ENCODE measurements at regions not wholly inside any gene's neighbourhood (a gene's known extent, or its start where the extent isn't known, plus 50 kb on each side); places are given as distances from the start of the nearest gene placed in this dataset.

GRCh38 chr21:31558962-31559367 lies 100.5 kb upstream of the SOD1 start:
- Histone ChIP-seq H3K9me3 (ENCODE audit: low read length) (no peaks in the 10 kb centered on the region), H2AFZ (ENCODE audit: low read depth, low read length) (no peak overlapping the region), H4K20me1 (ENCODE audit: insufficient read depth) (no peaks in the 10 kb centered on the region), H3K27ac (ENCODE audit: low read length) (peak overlapping the region; percentile 84), H3F3A (ENCODE audit: insufficient read depth, low read length, poor library complexity, severe bottlenecking) (no peaks in the 10 kb centered on the region), H3K4me2 (ENCODE audit: low read length) (no peak overlapping the region), H3K79me2 (replicated peaks; ENCODE audit: insufficient read depth, low read length) (peaks cover 4% of the 10 kb centered on the region), H3K9me2 (ENCODE audit: insufficient read depth, low read length) (no peaks in the 10 kb centered on the region), H3K9ac (ENCODE audit: low read length) (peak overlapping the region; percentile 87), H3K4me3 (ENCODE audit: low read length) (peak overlapping the region; percentile 99), H3K36me3 (ENCODE audit: insufficient read depth, low read length) (no peaks in the 10 kb centered on the region), H3K27me3 (ENCODE audit: insufficient read depth, low read depth, low read length) (no peaks in the 10 kb centered on the region)
- TF ChIP-seq RAD21 (conservative IDR thresholded peaks at IDR 0.05): peak; percentile 41
- TF ChIP-seq SMC3 (conservative IDR thresholded peaks at IDR 0.05; ENCODE audit: poor library complexity): peak; percentile 57
- TF ChIP-seq EP300 (conservative IDR thresholded peaks at IDR 0.05; ENCODE audit: poor library complexity, severe bottlenecking): peak; percentile 76
- TF ChIP-seq, protein P1, sequence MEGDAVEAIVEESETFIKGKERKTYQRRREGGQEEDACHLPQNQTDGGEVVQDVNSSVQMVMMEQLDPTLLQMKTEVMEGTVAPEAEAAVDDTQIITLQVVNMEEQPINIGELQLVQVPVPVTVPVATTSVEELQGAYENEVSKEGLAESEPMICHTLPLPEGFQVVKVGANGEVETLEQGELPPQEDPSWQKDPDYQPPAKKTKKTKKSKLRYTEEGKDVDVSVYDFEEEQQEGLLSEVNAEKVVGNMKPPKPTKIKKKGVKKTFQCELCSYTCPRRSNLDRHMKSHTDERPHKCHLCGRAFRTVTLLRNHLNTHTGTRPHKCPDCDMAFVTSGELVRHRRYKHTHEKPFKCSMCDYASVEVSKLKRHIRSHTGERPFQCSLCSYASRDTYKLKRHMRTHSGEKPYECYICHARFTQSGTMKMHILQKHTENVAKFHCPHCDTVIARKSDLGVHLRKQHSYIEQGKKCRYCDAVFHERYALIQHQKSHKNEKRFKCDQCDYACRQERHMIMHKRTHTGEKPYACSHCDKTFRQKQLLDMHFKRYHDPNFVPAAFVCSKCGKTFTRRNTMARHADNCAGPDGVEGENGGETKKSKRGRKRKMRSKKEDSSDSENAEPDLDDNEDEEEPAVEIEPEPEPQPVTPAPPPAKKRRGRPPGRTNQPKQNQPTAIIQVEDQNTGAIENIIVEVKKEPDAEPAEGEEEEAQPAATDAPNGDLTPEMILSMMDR (IDR thresholded peaks at IDR 0.05; ENCODE audit: poor library complexity, severe bottlenecking): peak; percentile 93
- peak; percentile 52 for TF ChIP-seq POLR2AphosphoS5 (IDR thresholded peaks at IDR 0.05)
- TF ChIP-seq, protein P2, sequence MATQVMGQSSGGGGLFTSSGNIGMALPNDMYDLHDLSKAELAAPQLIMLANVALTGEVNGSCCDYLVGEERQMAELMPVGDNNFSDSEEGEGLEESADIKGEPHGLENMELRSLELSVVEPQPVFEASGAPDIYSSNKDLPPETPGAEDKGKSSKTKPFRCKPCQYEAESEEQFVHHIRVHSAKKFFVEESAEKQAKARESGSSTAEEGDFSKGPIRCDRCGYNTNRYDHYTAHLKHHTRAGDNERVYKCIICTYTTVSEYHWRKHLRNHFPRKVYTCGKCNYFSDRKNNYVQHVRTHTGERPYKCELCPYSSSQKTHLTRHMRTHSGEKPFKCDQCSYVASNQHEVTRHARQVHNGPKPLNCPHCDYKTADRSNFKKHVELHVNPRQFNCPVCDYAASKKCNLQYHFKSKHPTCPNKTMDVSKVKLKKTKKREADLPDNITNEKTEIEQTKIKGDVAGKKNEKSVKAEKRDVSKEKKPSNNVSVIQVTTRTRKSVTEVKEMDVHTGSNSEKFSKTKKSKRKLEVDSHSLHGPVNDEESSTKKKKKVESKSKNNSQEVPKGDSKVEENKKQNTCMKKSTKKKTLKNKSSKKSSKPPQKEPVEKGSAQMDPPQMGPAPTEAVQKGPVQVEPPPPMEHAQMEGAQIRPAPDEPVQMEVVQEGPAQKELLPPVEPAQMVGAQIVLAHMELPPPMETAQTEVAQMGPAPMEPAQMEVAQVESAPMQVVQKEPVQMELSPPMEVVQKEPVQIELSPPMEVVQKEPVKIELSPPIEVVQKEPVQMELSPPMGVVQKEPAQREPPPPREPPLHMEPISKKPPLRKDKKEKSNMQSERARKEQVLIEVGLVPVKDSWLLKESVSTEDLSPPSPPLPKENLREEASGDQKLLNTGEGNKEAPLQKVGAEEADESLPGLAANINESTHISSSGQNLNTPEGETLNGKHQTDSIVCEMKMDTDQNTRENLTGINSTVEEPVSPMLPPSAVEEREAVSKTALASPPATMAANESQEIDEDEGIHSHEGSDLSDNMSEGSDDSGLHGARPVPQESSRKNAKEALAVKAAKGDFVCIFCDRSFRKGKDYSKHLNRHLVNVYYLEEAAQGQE (IDR thresholded peaks at IDR 0.05; ENCODE audit: borderline replicate concordance): no peak
- TF ChIP-seq TAF1 (IDR thresholded peaks at IDR 0.05; ENCODE audit: low read depth): no peak
- TF ChIP-seq MXI1 (conservative IDR thresholded peaks at IDR 0.05; ENCODE audit: poor library complexity, severe bottlenecking): peak; percentile 98
- TF ChIP-seq EZH2 (IDR thresholded peaks at IDR 0.05; ENCODE audit: borderline replicate concordance, insufficient read depth, low read length, poor library complexity, severe bottlenecking): no peak

DNA sequence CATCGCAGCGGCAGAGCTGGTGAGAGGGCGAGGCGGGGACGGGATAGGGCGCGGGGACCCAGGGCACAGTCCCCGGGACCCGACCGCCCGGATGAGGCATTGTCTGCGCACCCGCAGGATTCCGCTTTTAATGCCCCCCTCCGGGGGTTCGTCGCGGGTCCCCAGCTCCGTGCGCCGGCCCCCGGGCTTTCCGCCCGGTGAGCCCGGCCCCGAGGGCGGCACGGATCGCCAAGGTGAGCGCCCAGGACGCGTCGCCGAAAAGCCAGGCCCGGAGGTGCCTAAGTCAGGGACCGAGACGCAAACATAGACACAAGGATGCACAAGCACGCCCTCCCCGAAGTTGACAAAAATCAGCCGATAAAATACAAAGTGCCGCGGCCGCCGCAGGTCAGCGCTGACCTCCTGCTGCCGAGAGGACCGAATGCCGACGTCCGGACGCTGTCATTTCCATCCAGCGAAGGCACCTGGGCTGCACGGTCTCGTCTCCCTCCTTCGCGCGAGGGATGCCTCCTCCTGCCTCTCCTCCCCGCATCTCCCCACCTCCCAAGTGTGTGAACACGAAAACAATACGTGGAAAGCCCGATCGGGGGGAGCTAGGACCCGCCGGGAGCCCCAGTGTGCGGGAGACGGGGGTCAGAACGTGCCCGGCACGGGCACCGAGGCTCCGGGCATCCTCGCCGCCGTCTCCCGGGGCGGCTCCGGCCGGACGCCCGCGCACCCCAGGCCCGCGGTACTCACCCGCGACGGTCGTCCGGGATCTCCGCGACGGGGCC lies 101.1 kb upstream of the SOD1 start:
- Histone ChIP-seq H4K20me1 (ENCODE audit: insufficient read depth) (no peaks in the 10 kb centered on the region), H3K9ac (ENCODE audit: low read length) (peak overlapping the region; percentile 87), H3K27ac (ENCODE audit: low read length) (peak overlapping the region; percentile 84), H3F3A (ENCODE audit: insufficient read depth, low read length, poor library complexity, severe bottlenecking) (no peaks in the 10 kb centered on the region), H3K9me3 (ENCODE audit: low read length) (no peaks in the 10 kb centered on the region), H3K4me3 (ENCODE audit: low read length) (peak overlapping the region; percentile 99), H3K9me2 (ENCODE audit: insufficient read depth, low read length) (no peaks in the 10 kb centered on the region), H2AFZ (ENCODE audit: low read depth, low read length) (peak overlapping the region; percentile 75), H3K79me2 (replicated peaks; ENCODE audit: insufficient read depth, low read length) (peaks cover 4% of the 10 kb centered on the region), H3K4me2 (ENCODE audit: low read length) (no peak overlapping the region), H3K27me3 (ENCODE audit: insufficient read depth, low read depth, low read length) (no peaks in the 10 kb centered on the region), H3K36me3 (ENCODE audit: insufficient read depth, low read length) (no peaks in the 10 kb centered on the region)
- TF ChIP-seq, protein P1 (IDR thresholded peaks at IDR 0.05; ENCODE audit: poor library complexity, severe bottlenecking): no peak
- TF ChIP-seq TAF1 (IDR thresholded peaks at IDR 0.05; ENCODE audit: low read depth) (peak; percentile 81), SMC3 (conservative IDR thresholded peaks at IDR 0.05; ENCODE audit: poor library complexity) (no peak), EZH2 (IDR thresholded peaks at IDR 0.05; ENCODE audit: borderline replicate concordance, insufficient read depth, low read length, poor library complexity, severe bottlenecking) (no peak), POLR2AphosphoS5 (IDR thresholded peaks at IDR 0.05) (peak; percentile 71), RAD21 (conservative IDR thresholded peaks at IDR 0.05) (no peak), MXI1 (conservative IDR thresholded peaks at IDR 0.05; ENCODE audit: poor library complexity, severe bottlenecking) (peak; percentile 7), EP300 (conservative IDR thresholded peaks at IDR 0.05; ENCODE audit: poor library complexity, severe bottlenecking) (no peak)
- TF ChIP-seq, protein P2 (IDR thresholded peaks at IDR 0.05; ENCODE audit: borderline replicate concordance): peak; percentile 49

Data from neural cell (in vitro differentiated cells).